ENCODE measurements at regions not wholly inside any gene's neighbourhood (a gene's known extent, or its start where the extent isn't known, plus 50 kb on each side); places are given as distances from the start of the nearest gene placed in this dataset.

- no peak for TF ChIP-seq CTCF (IDR thresholded peaks at IDR 0.05; ENCODE audit: low read depth, low read length)
- TF ChIP-seq MAX (IDR thresholded peaks at IDR 0.05; ENCODE audit: low read depth, low read length): no peak
Observed at GRCh38 chr6:51456282-51456681, 631.1 kb downstream of the PKHD1 start.
